Esophagus squamous epithelium (tissue), 5 donors: ENCODE measurements at regions not wholly inside any gene's neighbourhood (a gene's known extent, or its start where the extent isn't known, plus 50 kb on each side); places are given as distances from the start of the nearest gene placed in this dataset.

Source experiments
- DNase-seq: peaks from one replicate; lab custom pipeline; 2025; lab: John Stamatoyannopoulos, UW
- H3K27ac ChIP-seq, 4 donors: fragments of 200-600 bp; sonication (generic); one replicate each; pipeline ENCODE4 v1.5.1; 2016 to 2019; ENCODE audit warnings: mild to moderate bottlenecking in 1 of 4
- H3K27me3 ChIP-seq, 4 donors: fragments of 200-600 bp; sonication (generic); 1 replicate in 3 of 4; 2 replicates in 1 of 4; pipeline versions ENCODE4 v1.5.1 to v1.6.0; 2017 to 2021; ENCODE audit warnings: antibody characterized with exemption in 1 of 4
- H3K36me3 ChIP-seq, 3 donors: fragments of 200-600 bp; sonication (generic); one replicate each; pipeline ENCODE4 v1.5.1; 2016 to 2019
- H3K4me1 ChIP-seq, 3 donors: fragments of 200-600 bp; sonication (generic); one replicate each; pipeline ENCODE4 v1.5.1; 2017 to 2019
- H3K4me3 ChIP-seq, 4 donors: fragments of 200-600 bp; sonication (generic); 1 replicate in 3 of 4; 2 replicates in 1 of 4; pipeline ENCODE4 v1.5.1; 2016 to 2019; ENCODE audit warnings: mild to moderate bottlenecking in 2 of 4, moderate library complexity in 1 of 4
- H3K9me3 ChIP-seq, 3 donors: fragments of 200-600 bp; sonication (generic); one replicate each; pipeline ENCODE4 v1.5.1; 2016 to 2019
- CTCF ChIP-seq, 6 experiments: fragments of 450-650 bp in 4 of 6; fragments of 200-600 bp in 2 of 6; sonication (generic) in 2 of 6; IDR thresholded peaks; one replicate each; pipeline ENCODE4 v1.5.1; 2016 to 2019; ENCODE audit warnings: antibody characterized with exemption in 6 of 6, mild to moderate bottlenecking in 4 of 6, moderate library complexity in 4 of 6
- POLR2A ChIP-seq, 4 donors: fragments of 450-650 bp; IDR thresholded peaks; one replicate each; pipeline ENCODE4 v1.6.1; 2017; ENCODE audit warnings: antibody characterized with exemption in 4 of 4, mild to moderate bottlenecking in 4 of 4, moderate library complexity in 3 of 4
- WGBS, 2 donors: methylation state at CpG; one replicate each; pipeline ENCODE4 v1.1.5; 2018; 5-methylcytosine and 5-hydroxymethylcytosine counted together
- intact Hi-C: fragments of 100-400 bp; cut with DNase I; formaldehyde crosslinking; loops from one replicate; pipeline ENCODE4 v1.15.0; 2022
- donor health status: DM: yes; HTN: yes; CAD: no.

DNA sequence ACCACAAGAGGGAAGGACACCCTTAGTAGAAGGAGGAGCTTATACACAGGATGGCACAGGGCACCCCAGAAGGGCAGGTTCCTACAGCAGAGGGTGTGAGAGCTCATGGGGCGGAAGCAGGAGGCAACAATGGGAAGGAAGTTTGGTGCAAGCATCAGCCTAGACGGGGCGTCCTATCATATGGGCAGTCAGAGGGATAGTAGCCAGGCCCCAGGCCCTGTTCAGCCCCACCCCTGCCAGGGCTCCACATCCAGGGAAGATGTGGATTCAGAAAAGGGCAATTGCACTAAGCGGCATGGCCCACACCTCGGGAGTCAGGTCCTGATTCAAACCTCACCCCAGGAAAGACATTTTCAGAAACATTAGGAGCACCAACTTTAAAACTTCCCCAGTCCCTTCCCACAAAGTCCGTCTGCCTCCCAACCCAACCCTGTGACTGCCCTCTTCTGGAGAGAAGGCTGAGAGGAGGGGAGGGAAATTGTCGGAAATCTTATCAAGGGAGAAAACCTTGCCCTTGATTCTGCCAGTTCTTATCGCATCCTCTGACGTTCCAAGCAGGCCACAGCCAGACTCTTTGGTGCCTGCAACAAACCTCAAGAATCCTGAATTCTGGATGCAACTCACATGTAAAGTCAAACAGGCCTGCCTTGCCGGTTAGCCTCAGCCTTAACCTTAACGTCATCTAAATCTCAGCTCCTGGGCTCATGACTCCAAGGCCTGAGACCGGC, 198.8 kb upstream of the CDH5 start:
- WGBS, 2 donors, result 88% methylated on average over 8 to 9 of the region's 12 CpGs
- DNase-seq, result no peak

GRCh38 chr16:66166490-66166889, 200.0 kb upstream of the CDH5 start:
- no peak overlapping the region for H3K4me3 ChIP-seq
- no peaks in the 10 kb centered on the region for H3K4me1 ChIP-seq
- 68 to 82% methylated on average over 4 to 5 of the region's 11 CpGs for WGBS, 2 donors
- H3K36me3 ChIP-seq, result no peaks in the 10 kb centered on the region
- no peaks in the 10 kb centered on the region for H3K9me3 ChIP-seq
- no peak overlapping the region for H3K27ac ChIP-seq
- TF ChIP-seq CTCF (IDR thresholded peaks at IDR 0.05), result no peak
- peaks cover 0 to 2% (median 0%) of the 10 kb centered on the region in 4 donors for H3K27me3 ChIP-seq
- DNase-seq, result no peak
- intact Hi-C loops, result no loop called here

More for the DNA sequence above, 198.8 kb upstream of the CDH5 start:
- intact Hi-C loops, result no loop called here
- no peak overlapping the region for H3K4me3 ChIP-seq
- no peak for TF ChIP-seq POLR2A (IDR thresholded peaks at IDR 0.05)
- no peak for TF ChIP-seq CTCF (IDR thresholded peaks at IDR 0.05)
- peaks cover 0 to 2% (median 0%) of the 10 kb centered on the region in 4 donors for H3K27me3 ChIP-seq
- no peaks in the 10 kb centered on the region for H3K9me3 ChIP-seq
- H3K4me1 ChIP-seq, result no peaks in the 10 kb centered on the region
- H3K27ac ChIP-seq, result no peak overlapping the region
- no peaks in the 10 kb centered on the region for H3K36me3 ChIP-seq

DNA sequence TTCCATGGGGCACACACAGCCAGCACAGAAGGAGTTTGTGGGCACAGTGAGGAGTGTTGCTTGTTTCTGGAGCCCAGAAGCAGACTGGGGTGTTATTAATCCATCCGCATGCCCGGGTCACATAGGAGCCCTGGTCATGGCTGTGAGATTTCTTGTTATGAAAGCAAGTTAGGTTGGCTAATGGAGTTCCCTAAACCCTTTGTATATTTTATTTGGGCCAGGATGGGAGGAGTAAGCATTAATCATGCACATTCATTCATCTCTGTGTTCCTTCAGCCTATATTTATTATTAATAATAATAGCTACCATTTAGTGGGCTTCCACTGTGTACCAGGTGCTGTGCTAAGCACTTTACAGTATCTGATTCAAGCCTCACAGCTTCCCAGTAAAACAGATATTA, 200.6 kb upstream of the CDH5 start:
- no peaks in the 10 kb centered on the region for H3K4me1 ChIP-seq
- no peak for TF ChIP-seq CTCF (IDR thresholded peaks at IDR 0.05)
- no peak for TF ChIP-seq POLR2A (IDR thresholded peaks at IDR 0.05)
- H3K9me3 ChIP-seq, result no peaks in the 10 kb centered on the region
- no peak overlapping the region for H3K27ac ChIP-seq
- WGBS, 2 donors, result 40 to 80% methylated on average over 2 of the region's 2 CpGs
- intact Hi-C loops, result no loop called here
- no peak for DNase-seq
- no peaks in the 10 kb centered on the region for H3K36me3 ChIP-seq
- H3K27me3 ChIP-seq, result peaks cover 0 to 2% (median 0%) of the 10 kb centered on the region in 4 donors
- no peak overlapping the region for H3K4me3 ChIP-seq

DNA sequence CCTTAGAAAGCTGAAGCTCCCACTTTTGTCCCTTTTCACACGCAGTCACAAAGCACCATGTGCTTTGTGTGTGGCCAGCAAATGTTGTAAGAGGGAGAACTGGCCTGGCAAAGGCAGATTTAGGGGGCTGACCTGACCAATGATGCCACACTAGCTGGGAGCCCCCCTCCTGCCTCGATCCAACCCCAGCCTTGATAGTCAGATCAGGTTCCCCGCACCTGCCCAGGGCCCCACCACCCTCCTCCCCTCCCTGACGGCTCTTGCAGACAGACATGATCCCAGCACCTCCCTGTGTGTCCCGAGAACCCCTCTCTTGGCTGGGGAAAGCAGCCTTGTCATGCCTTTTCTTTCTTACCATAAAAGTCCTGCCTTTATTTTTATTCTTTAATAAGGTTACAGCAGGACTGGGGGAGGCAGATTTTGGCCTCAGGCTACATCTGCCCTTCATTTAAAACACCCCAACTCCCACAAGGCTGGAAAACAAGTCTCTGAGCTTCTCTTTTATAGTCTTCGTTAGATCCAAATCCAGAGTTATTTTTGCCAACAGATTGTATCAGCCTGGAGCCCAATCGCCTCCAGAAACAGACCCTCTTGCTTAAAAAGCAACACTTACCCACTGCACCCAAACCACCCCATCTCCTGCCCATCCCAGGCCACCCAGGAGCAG, 201.8 kb upstream of the CDH5 start:
- no peak overlapping the region for H3K27ac ChIP-seq
- peaks cover 0 to 2% (median 0%) of the 10 kb centered on the region in 4 donors for H3K27me3 ChIP-seq
- H3K4me3 ChIP-seq, result no peak overlapping the region
- 53 to 65% methylated on average over 4 to 6 of the region's 7 CpGs for WGBS, 2 donors
- intact Hi-C loops, result no loop called here
- TF ChIP-seq POLR2A (IDR thresholded peaks at IDR 0.05), result no peak
- no peak for TF ChIP-seq CTCF (IDR thresholded peaks at IDR 0.05)
- no peaks in the 10 kb centered on the region for H3K9me3 ChIP-seq
- no peaks in the 10 kb centered on the region for H3K4me1 ChIP-seq
- H3K36me3 ChIP-seq, result no peaks in the 10 kb centered on the region
- no peak for DNase-seq

- no peak for DNase-seq
- Histone ChIP-seq H3K4me3 (no peak overlapping the region), H3K36me3 (no peaks in the 10 kb centered on the region), H3K9me3 (no peaks in the 10 kb centered on the region), H3K4me1 (no peaks in the 10 kb centered on the region), H3K27me3 (peaks cover 0 to 2% (median 0%) of the 10 kb centered on the region in 4 donors), H3K27ac (no peak overlapping the region)
- WGBS, 2 donors, result 51 to 55% methylated on average over 5 of the region's 5 CpGs
- no peak for TF ChIP-seq POLR2A (IDR thresholded peaks at IDR 0.05)
- no peak for TF ChIP-seq CTCF (IDR thresholded peaks at IDR 0.05)
- intact Hi-C loops, result no loop called here
These were observed 203.7 kb upstream of the CDH5 start for GRCh38 chr16:66162821-66163220.
